PC-3 (cell line): ENCODE measurements at regions not wholly inside any gene's neighbourhood (a gene's known extent, or its start where the extent isn't known, plus 50 kb on each side); places are given as distances from the start of the nearest gene placed in this dataset.

Experiments used
- ATAC-seq: fragments of 200-7000 bp; cut with Tn5 transposase; 2 replicates; pipeline ENCODE4 v1.9.1; 2020; ENCODE audit warnings: mild to moderate bottlenecking, moderate library complexity
- BruUV-seq: library from RNA; stranded (reverse); fragments of 400-500 nt; replicated peaks from 2 replicates; lab custom pipeline; 2021; lab: Mats Ljungman, UMichigan
- CTCF ChIA-PET: fragments of 300-600 bp; sonication (Branson Sonifier 250); formaldehyde crosslinking; loops from one replicate; lab custom pipeline; 2022; ENCODE audit warnings: antibody characterized with exemption; lab: Charles Lee
- POLR2A ChIA-PET: fragments of 300-600 bp; sonication (Branson Sonifier 250); formaldehyde crosslinking; loops from one replicate; lab custom pipeline; 2022; ENCODE audit warnings: antibody characterized with exemption; ENCODE audit not compliant: unreplicated experiment; lab: Charles Lee
- DNase-seq: peaks from one replicate; pipeline ENCODE4 v3.0.0-alpha.2; 2015
- H2AFZ ChIP-seq: fragments of 300-600 bp; sonication (generic); 2 replicates; pipeline ENCODE4 v1.6.0; 2016; ENCODE audit warnings: antibody characterized with exemption, low read length
- H3F3A ChIP-seq: fragments of 300-600 bp; sonication (generic); one replicate; pipeline ENCODE4 v1.6.0; 2017; ENCODE audit warnings: antibody characterized with exemption, low read length, control low read depth, mild to moderate bottlenecking; ENCODE audit not compliant: unreplicated experiment
- H3K27ac ChIP-seq: fragments of 300-600 bp; sonication (generic); 2 replicates; pipeline ENCODE4 v1.5.1; 2016; ENCODE audit warnings: mild to moderate bottlenecking, low read length
- H3K27me3 ChIP-seq: fragments of 300-600 bp; sonication (generic); 2 replicates; pipeline ENCODE4 v1.6.1; 2016; ENCODE audit warnings: low read length, mixed read lengths
- H3K36me3 ChIP-seq: fragments of 300-600 bp; sonication (generic); 2 replicates; pipeline ENCODE4 v1.6.1; 2016; ENCODE audit warnings: low read depth, mixed run types, low read length, mixed read lengths
- H3K4me1 ChIP-seq: fragments of 300-600 bp; sonication (generic); 2 replicates; pipeline ENCODE4 v1.5.1; 2016; ENCODE audit warnings: low read length; ENCODE audit not compliant: insufficient read depth
- H3K4me2 ChIP-seq: fragments of 300-600 bp; sonication (generic); 2 replicates; pipeline ENCODE4 v1.6.0; 2016; ENCODE audit warnings: low read length
- H3K4me3 ChIP-seq: fragments of 300-600 bp; sonication (generic); 2 replicates; pipeline ENCODE4 v1.5.1; 2016; ENCODE audit warnings: mild to moderate bottlenecking, low read length, mixed read lengths
- H3K79me2 ChIP-seq: fragments of 300-600 bp; sonication (generic); 2 replicates; pipeline ENCODE4 v1.6.1; 2017; ENCODE audit warnings: low read length, mixed read lengths
- H3K9ac ChIP-seq: fragments of 300-600 bp; sonication (generic); 2 replicates; pipeline ENCODE4 v1.6.0; 2016; ENCODE audit warnings: mild to moderate bottlenecking, low read length
- H3K9me2 ChIP-seq: fragments of 300-600 bp; sonication (generic); replicated peaks from 2 replicates; pipeline ENCODE4 v1.6.1; 2016; ENCODE audit warnings: mixed run types, low read length, mixed read lengths
- H3K9me3 ChIP-seq: fragments of 300-600 bp; sonication (generic); 2 replicates; pipeline ENCODE4 v1.6.1; 2016; ENCODE audit warnings: low read length, mixed read lengths
- H4K20me1 ChIP-seq: fragments of 300-600 bp; sonication (generic); 2 replicates; pipeline ENCODE4 v1.6.1; 2016; ENCODE audit warnings: low read length, mixed read lengths
- EZH2 ChIP-seq: fragments of 300-600 bp; sonication (generic); IDR thresholded peaks from one replicate; pipeline ENCODE4 v1.6.1; 2017; ENCODE audit warnings: antibody characterized with exemption, mild to moderate bottlenecking, low read length; ENCODE audit not compliant: unreplicated experiment
- EZH2phosphoT487 ChIP-seq: fragments of 300-600 bp; sonication (generic); IDR thresholded peaks from 2 replicates; pipeline ENCODE4 v1.6.1; 2018; ENCODE audit warnings: mild to moderate bottlenecking, antibody characterized with exemption, low read length, borderline replicate concordance
- intact Hi-C: fragments of 100-400 bp; cut with micrococcal nuclease; formaldehyde crosslinking; loops from 2 replicates; pipeline ENCODE4 v1.9.0; 2023
- TF ChIP-seq, protein P1 (sequence below): fragments of 300-600 bp; sonication (generic); conservative IDR thresholded peaks from 2 replicates; pipeline ENCODE4 v1.5.1; 2017; ENCODE audit warnings: antibody characterized with exemption, low read depth, mild to moderate bottlenecking, low read length

DNA sequence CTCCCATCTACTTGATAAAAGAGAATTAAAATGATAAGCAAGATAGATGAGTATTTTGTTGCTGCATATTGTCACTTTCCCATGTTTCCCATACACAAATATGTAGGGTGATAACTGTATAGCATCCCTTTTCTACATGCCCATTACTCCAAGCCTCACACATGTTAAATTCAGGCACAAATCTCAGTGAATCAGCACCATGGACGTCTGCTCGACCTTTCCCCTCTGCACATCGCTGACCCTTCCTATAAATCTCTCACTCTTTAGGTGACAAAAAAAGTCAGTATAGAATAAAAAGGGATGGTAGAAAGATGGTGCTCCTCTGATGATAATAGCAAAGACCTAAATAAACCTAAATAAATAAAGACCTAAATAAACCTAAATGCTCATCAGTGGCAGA is 1097.7 kb upstream of the C9orf72 start:
- no peak overlapping the region for H3K4me3 ChIP-seq
- H3K79me2 ChIP-seq = no peaks in the 10 kb centered on the region
- no peaks in the 10 kb centered on the region for H3K36me3 ChIP-seq
- ChIA-PET POLR2A (no interaction called here), CTCF (no interaction called here)
- H3K9me3 ChIP-seq = no peaks in the 10 kb centered on the region
- BruUV-seq = no TSS peak
- H3F3A ChIP-seq = no peaks in the 10 kb centered on the region
- H3K4me1 ChIP-seq = no peaks in the 10 kb centered on the region
- no peaks in the 10 kb centered on the region for H3K9me2 ChIP-seq
- H3K9ac ChIP-seq = no peak overlapping the region
- ATAC-seq (no peak), DNase-seq (no peak)
- no peaks in the 10 kb centered on the region for H3K27me3 ChIP-seq
- H4K20me1 ChIP-seq = no peaks in the 10 kb centered on the region
- H3K4me2 ChIP-seq = no peak overlapping the region
- intact Hi-C loops = no loop called here
- no peak overlapping the region for H2AFZ ChIP-seq
- TF ChIP-seq EZH2 (no peak), EZH2phosphoT487 (no peak)
- TF ChIP-seq, protein P1, sequence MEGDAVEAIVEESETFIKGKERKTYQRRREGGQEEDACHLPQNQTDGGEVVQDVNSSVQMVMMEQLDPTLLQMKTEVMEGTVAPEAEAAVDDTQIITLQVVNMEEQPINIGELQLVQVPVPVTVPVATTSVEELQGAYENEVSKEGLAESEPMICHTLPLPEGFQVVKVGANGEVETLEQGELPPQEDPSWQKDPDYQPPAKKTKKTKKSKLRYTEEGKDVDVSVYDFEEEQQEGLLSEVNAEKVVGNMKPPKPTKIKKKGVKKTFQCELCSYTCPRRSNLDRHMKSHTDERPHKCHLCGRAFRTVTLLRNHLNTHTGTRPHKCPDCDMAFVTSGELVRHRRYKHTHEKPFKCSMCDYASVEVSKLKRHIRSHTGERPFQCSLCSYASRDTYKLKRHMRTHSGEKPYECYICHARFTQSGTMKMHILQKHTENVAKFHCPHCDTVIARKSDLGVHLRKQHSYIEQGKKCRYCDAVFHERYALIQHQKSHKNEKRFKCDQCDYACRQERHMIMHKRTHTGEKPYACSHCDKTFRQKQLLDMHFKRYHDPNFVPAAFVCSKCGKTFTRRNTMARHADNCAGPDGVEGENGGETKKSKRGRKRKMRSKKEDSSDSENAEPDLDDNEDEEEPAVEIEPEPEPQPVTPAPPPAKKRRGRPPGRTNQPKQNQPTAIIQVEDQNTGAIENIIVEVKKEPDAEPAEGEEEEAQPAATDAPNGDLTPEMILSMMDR = no peak
- H3K27ac ChIP-seq = no peak overlapping the region

DNA sequence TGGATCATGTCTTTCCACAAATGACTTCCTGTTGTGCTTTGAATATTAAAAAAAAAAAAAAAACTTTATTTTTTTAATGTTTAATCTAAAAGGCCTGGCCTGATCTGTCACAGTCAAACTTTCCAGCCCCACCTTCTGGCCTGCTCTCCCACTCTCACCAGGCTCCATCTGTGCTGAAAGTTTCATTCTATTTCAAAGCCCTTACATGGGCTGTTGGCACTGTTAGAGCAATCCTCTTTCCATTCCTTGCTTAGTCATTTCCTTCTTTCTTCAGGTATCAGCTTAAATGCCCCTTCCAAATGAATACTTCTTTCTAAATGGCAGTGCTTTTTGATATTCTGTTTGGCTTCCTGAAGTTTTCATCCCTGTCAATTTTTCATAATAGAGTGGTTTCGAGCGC is 1104.8 kb upstream of the C9orf72 start:
- no peaks in the 10 kb centered on the region for H3K9me3 ChIP-seq
- no peaks in the 10 kb centered on the region for H4K20me1 ChIP-seq
- H3K9me2 ChIP-seq = no peaks in the 10 kb centered on the region
- TF ChIP-seq EZH2phosphoT487 = no peak
- no peak for TF ChIP-seq EZH2
- TF ChIP-seq, protein P1 = no peak
- H2AFZ ChIP-seq = no peak overlapping the region
- H3K4me3 ChIP-seq = no peak overlapping the region
- H3K4me2 ChIP-seq = no peak overlapping the region
- H3K27me3 ChIP-seq = no peaks in the 10 kb centered on the region
- intact Hi-C loops = no loop called here
- H3K27ac ChIP-seq = no peak overlapping the region
- DNase-seq = peak; percentile 3
- no peaks in the 10 kb centered on the region for H3K79me2 ChIP-seq
- no peak for ATAC-seq
- H3K4me1 ChIP-seq = no peaks in the 10 kb centered on the region
- ChIA-PET POLR2A (no interaction called here), CTCF (interaction anchor here (0.6 kb wide), 1 partner anchor 119 kb away, joined by 4 read pairs; no protein-coding TSS in a partner anchor)
- no peaks in the 10 kb centered on the region for H3K36me3 ChIP-seq
- BruUV-seq = no TSS peak
- no peak overlapping the region for H3K9ac ChIP-seq
- no peaks in the 10 kb centered on the region for H3F3A ChIP-seq

DNA sequence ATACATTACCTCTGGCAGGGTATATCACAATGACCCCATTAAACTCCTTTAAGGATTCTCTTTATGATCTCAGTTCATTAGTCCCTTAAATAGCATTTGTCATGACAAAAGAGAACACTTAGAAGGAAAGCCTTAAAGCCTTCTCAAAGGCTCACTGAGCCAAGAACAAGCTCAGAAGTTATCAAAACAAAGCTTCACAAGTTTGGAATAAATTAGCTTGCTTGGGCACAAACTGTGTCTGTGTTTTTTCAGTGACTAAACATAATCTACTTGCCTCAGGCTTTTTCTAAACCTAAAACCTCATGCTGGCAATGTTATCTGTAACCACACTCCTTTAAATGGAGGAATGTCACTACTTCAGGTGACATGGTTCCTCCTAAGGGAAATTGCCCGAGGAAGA is 1114.9 kb upstream of the C9orf72 start:
- Histone ChIP-seq H3K27me3 (no peaks in the 10 kb centered on the region), H4K20me1 (no peaks in the 10 kb centered on the region), H2AFZ (no peak overlapping the region), H3K9ac (no peak overlapping the region), H3K9me3 (no peaks in the 10 kb centered on the region), H3K9me2 (no peaks in the 10 kb centered on the region), H3K4me1 (0 out of 2 replicates have a peak, but pooled peaks cover 5% of the 10 kb centered on the region), H3K27ac (no peak overlapping the region), H3K4me3 (no peak overlapping the region), H3K36me3 (no peaks in the 10 kb centered on the region), H3K79me2 (no peaks in the 10 kb centered on the region), H3K4me2 (no peak overlapping the region), H3F3A (no peaks in the 10 kb centered on the region)
- ChIA-PET CTCF (no interaction called here), POLR2A (no interaction called here)
- peak; percentile 49 for ATAC-seq
- BruUV-seq = no TSS peak
- DNase-seq = peak; percentile 49
- TF ChIP-seq EZH2 (no peak), EZH2phosphoT487 (no peak)
- TF ChIP-seq, protein P1 = no peak
- intact Hi-C loops = no loop called here
